CD4-positive, alpha-beta T cell treated with Interleukin-2 at 100 ng/mL for 4 hours (primary cell): ENCODE measurements at regions not wholly inside any gene's neighbourhood (a gene's known extent, or its start where the extent isn't known, plus 50 kb on each side); places are given as distances from the start of the nearest gene placed in this dataset.
"Not testable (repeated sequence)": the region's sequence is repeated elsewhere in the genome, so short reads cannot be mapped to it uniquely, and the experiment has no call there.

Experiments used
- DNase-seq: peaks from one replicate; pipeline ENCODE4 v3.0.0-alpha.2; 2020; ENCODE audit warnings: low spot score

DNA sequence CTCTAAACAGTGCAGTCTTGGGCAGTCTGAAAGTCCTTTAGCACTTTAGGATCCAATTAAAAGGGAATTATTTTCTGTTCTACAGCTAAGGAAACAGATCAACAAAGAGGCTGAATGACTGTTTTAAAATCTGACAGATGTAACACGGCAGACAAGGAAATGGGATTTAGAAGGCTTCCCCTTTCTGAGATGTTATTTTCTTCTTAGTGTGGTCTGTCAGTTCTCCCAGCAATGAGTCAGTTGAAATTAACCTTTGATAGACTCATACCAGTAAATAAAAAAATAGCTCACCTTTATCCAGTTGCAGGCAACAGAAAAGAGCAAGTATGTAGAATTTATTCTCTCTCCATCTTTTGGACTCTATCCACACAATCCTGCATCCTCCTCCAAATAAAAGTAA, 98.1 kb downstream of the NEDD1 start:
- DNase-seq, result no peak

DNA sequence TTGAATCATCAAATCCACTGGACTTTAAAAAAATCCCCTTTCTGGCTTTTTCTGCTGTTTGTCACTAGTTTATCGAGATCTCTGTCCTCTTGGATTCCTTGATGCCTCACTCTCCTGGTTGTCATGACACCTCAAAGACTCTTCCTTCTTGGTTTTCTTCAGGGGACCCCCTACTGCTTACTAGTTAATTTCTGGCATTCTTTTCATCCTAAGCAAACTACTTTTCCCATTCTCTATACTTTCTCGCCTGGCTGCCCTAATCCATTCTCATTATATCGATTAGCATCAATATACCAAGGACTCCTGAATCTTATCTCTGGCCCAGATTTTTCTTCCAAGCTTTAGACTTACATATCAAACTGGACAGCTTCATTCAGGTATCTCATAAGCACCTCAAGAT, 98.6 kb downstream of the NEDD1 start:
- no peak for DNase-seq

DNA sequence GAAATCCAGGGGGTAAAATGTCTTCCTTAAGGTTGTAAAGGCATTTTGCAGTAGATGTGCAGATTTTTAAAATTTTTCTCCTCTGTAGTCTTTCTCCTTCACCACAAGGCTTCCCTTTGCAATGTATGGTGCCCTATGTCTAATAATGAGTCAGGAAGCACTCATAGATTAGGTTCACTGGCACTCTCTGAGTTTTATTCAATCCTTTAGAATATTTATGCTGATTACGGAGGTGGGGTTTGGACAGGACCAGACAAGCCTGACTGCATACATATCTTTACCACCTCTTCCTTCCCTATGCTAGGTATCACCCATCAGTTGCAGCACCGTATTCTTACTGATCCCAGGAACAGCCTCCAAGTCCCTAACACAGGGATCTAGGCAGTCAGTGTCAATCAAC, 99.5 kb downstream of the NEDD1 start:
- no peak for DNase-seq

DNA sequence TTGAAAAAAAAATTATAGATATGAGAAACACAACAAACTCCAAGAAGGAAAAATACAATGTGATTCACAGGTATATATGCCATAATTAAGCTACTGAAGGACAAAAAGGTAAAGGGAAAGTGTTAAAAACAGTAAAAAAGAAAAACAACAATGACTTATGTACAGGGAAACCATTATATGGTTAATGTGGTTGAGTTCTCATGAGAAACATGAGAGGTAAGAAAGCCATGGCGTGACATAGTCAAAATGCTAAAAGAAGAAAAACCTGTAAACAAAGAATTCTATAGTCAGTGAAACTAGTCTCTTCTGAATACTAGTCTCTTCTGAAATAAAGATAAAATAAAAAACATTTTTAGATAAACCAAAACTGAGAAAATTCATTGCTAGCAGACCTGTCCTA, 109.1 kb downstream of the NEDD1 start:
- DNase-seq, result no peak

DNA sequence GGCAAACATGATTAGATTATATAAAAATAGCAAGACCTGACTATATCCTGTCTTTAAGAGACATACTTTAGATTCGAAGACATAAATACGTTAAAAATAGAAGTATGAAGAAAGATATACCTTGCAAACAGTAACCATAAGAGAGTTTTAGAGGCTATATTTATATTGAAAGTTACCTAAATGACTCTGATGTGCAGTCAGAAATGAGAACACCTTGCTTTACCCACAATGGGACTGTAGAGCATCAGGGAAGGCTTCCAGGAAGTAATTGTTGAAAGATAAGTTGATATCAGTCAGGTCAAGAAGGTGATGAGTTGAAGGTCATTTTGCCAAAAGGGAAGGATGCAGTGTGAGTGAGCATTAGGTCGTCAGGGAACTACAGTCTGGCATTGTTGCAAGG, 110.2 kb downstream of the NEDD1 start:
- DNase-seq, result no peak

DNA sequence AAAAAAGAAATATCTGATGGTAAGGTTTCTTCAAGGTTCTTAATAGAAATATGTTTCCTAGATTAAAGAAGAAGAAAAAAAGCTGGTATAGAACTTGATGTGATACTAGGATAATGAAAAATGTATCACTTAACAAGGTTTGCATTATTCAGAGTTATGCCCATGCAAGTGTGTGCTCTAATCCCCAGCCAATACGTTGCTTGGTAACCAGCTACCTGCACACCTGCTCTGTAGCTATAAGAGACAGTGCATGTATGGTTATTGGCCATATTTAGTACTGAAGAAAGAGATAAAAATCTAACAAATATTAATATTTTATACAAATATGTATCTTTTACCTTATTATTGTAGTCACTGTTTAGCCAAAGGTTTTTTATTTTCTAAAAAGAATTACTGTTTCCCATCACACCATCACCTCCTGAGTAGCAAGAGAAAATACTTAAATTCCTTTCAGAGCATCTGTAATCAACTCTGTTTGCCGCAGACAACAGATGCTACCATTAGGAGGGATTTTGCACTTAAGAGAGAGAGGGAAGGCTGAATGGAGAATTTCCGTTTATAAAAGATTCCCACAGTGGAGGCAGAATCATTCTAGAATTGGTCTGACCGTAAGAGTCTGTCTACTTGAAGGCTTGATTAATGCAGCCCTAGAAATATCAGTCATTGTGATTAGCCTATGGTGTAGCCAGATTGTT, 115.6 kb downstream of the NEDD1 start:
- no peak for DNase-seq

DNA sequence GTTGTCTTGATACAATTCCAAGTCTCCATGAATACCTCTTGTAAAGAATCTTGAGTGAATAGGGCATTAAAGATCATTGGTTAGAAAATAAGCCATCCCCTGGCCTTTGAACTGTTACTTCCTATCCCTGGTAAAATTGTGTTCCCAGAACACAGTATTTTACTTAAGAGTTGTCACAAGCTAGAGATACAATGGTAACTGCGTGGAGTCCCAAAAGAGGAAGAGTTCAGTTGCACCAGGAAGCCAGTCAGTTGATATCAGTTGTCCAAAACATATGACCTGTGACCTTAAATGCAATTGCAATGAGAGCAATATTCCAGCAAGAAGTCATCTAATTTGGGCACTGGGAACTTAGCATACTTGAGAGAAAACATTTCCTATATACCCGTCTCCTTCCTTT, 117.3 kb downstream of the NEDD1 start:
- DNase-seq, result no peak

DNA sequence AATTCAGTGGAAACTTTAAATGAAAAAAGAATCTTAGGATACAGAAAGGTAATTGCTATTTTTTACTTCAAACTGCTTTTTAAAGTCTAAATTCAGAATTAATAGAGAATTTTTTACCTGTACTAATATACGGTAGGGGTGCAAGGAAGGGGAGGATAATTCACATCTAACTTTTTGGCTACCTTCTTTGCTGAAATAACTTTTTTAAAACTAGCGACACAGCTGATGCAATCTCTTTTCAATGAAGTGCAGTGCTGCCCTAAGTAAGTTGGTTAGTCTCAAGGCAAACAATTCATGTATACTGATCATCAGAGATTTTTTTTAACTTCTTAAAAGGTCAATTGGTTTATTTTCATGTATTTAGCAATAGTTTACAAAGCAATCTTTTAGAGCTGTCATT, 119.8 kb downstream of the NEDD1 start:
- no peak for DNase-seq

DNA sequence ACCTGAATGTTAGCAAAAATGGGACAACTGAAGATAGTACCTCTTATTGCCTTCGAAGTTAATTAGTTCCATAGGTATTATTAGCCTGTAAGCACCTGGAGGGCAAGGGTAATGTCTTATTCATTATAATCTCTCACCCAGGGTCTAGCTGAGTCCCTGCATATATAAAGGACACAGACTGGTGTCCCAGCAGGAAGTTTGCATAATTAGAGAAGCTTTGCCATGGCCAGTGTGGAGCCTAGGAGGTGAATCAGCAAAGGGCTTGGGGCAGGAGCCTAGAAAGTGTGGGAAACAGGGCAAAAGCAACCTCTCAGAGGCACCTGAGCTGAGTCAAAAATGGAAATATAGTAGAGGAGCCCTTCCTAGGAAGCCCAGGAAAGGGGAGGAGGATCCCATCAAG, 120.4 kb downstream of the NEDD1 start:
- DNase-seq, result no peak

DNA sequence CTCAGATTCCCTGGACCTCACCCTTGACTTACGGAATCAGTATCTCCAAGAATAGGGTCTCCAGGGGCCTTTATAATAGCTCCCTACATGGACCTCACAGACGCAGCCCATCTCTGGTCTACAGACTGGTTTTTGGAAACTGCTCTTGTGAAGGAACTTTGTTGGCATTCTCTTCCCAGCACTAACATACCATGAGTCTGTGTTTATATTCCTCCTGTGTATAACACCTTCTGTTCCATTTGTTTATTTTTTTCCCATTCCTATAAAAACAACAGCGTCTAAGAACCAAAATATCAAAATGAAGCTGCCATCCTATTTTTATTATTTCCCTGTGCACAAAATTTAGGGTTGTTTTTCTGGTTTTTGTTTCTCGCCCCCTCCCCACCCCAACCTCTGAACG, 131.1 kb downstream of the NEDD1 start:
- no peak for DNase-seq

DNA sequence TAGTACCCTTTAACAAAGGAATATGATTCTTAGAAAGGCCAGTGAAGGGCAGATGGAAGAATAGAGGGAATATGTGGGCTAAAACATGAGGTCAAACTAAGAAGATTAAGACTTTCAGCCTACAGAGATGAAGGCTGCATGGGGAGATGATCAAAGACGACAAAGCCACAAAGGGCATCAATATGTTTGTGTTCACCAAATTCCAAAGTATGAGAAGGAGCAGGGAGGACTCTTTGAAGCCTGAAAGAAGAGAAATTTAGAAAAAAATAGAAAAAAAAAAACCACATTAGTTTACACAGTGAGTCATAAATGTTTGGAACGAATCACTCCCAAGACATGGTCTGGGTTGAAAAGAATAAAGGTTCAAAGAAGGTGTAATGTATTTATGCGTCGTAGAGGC, 131.8 kb downstream of the NEDD1 start:
- DNase-seq, result no peak

DNA sequence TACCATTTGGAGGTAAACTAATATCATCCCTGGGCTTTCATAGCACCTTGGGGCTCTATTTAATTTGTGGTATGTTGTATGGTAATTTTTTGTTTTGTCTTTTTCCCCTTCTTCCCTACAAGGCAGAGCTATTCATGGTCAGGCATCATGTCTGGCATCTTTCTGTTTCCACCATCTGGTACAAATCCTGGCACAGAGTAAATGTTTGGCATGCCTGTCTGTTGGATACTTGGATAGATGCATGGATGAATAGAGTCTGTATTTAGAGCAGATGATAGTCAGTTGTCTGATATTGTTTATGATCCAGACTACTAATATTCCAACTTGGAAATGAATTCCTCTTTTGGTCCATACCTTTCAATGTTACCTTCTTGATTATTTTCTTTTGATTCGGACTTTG, 139.8 kb downstream of the NEDD1 start:
- DNase-seq, result no peak

DNA sequence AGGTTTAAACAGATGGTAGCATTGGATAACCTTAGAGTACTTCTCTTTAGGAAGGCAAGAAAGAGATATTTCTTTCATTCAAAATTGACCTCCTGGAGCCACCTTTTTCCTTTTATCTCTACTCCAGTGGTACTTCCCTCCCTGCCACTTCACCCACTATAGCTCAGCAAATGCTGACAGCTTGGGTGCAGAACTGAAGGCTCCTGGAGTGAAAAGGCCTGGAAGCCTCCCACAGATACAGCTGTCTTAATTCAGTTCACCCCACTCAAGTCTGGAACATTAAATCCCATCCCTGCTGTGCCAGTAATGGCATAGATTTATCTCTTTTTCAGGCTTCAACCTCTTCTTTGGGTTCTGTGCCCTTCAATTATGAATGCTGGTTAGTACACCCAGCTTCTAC, 140.3 kb downstream of the NEDD1 start:
- no peak for DNase-seq

DNA sequence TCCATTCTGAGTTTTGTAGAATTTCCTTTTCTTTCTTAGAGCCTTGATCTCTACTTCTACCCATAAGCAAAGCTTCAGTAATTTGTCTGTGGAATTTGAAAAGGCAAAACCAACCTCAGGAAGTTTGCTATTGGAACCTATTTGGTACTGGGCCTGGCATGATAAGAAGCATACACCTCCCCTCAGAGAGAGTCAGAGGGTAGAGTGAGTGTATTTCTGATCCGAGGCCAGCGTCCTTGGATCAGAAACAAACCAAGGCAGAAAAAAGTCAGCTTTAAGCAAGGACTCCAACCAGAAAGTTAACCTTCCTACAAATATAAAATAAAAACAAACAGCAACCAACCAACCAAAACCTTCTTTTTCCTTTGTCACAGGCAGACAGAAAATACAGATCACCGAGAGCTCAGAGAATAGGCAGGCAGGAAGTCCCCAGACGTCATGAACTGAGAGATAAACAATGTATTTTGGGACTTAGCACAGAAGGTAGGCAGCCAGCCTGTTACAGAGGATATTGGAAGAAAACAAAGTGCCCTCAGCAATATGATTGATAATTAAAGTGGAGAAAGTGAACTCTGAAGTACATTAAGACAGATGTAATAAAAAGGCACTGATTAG, 141.5 kb downstream of the NEDD1 start:
- DNase-seq, result no peak

DNA sequence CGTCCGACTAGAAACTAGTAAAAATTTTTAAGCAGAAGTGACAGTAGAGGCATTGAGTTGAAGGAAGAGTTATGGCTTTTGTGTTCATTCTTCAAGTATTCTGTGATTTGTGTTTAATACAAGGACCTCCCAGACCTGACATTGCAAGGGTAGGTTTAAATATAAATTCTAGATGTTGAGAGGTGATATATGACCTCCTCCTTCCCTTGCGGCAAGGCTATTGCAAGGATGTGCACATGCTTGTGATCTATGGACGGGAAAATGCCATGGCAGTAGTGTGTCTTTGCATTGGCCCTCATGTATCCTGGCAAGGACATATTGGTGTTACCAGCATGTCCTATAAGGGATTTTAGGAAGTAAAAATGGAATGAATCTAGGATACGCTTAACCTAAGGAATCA, 143.5 kb downstream of the NEDD1 start:
- no peak for DNase-seq

DNA sequence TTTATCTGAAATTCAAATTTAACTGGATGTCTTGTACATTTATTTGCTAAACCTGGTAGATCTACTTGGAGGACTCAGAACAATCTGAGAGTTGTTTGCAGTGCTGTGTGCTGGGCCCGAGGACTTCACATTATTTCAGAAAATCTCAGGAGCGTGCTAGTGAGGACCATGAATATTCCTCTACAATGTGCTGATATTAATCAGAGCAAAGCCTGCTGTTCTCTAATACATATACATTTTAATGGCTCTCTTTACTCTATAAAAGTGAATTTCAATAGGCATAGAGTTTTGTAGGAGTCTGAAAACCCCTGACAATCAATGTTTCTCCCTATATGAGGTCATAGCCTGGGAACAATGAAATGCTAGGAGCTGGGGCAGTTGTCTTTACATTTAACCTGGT, 144.3 kb downstream of the NEDD1 start:
- no peak for DNase-seq

DNA sequence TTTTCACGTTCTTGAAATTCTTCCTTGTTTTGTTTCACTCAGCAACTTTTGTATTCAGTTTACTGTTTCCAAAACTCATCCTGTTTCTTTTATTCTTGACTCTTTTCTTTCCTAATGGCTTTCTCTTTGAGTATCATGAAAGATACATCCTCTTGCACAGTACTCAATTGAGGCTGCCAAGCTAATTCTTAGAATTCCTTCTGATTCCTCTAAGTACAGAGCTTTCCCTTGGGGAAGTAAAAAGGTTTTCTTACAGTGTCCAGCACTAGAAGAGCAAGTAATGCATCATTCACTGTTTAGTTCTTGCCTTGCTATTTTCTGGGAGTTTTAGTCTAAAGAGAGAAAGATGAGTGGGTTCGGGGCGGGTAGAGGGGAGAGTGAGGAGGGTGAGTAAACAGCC, 154.1 kb downstream of the NEDD1 start:
- DNase-seq, result no peak

DNA sequence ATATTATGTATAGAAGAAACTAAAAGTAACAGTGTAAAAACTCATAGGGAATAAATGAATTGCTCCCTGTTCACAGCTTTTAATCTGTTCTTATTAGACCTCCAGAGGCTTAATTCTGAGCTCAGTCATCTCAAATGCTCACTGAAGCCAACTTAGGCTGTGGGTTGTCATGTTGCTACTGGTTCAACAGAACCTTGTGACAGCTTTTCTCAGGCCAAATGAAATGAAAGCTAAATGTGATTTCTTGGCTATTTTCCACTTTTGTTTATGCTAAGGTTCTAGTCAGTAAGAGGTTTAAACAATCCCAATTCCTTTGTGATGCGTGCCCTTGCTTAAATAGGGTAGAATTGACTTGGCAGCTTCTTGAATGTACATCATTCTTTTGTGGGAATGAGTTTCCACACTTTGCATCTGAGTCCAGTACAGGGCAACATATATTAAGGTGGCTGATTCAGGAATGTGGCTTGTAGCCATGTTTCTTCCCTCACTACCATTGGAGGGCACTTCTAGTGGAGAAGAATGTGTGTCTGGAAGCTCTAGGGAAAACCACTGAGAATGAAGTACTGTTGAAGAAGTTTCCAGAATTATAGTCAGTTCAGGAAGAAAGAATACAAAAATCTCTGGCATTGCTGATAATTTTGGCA, 156.4 kb downstream of the NEDD1 start:
- DNase-seq, result no peak

DNA sequence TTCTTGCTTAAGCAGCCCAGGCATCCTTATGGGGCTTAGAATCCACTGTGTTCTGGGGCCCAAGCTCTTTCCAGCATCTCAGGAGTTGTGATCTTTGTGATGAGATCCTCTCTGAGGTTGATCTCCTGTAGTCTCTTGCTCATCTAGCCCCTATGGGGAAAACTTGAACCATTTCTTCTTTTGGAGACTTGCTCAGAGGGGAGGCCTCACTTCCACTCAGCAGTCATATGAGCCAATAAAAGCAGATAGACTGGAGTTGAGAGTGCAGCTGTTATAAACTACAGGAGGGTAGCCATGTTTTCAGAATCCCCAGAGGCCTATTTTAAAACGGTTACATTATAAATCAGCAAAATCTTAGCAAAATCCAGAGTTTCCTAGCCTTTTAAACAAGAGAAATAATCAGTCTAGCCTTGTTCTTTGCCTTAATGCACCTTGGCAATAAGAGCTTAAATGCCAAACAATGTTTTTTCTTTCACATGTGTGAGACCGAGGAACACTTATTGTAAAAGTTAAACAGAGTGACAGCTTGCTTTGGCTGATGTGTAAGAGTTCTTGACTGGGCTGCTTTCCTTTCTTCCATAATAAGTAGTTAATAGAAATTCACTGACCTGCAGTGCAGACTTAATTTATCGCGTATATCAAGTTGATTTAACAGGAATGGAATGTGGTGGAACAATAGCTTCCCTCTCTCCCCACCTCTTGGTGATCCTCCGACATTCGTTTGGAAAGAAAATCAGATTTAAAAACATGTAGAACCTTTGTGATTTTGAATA, 168.3 kb downstream of the NEDD1 start:
- no peak for DNase-seq

DNA sequence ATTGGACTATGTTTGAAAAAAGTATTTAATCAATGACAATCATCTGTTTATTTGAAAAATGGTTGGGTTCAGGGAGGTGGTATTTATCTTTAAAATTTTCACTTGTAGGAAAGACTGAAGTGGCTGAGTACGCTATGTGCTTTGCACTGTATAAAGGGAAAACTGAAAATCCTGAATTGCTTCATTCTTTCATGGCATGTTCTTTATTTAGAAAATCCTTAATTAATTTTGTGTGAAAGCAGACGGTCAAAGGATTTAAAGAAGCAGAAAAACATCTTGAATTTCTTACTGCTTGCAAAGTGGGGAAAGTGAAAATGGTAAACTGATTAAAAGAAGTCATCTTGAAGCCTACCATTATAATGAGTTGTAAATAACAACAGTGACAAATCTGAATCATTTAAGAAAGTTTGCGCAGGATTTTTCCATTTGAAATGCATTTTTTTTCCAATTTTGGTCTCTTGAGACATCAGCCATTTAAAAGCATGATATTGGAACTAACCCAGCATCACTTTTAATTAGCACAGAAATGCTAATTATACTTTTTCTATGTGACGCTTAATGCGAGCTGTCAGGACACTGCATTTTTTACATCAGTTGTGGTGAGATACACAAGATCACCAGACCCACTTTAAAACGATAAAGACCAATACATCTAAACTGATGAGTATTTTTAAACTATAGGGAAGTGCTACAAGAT, 169.0 kb downstream of the NEDD1 start:
- DNase-seq, result no peak

DNA sequence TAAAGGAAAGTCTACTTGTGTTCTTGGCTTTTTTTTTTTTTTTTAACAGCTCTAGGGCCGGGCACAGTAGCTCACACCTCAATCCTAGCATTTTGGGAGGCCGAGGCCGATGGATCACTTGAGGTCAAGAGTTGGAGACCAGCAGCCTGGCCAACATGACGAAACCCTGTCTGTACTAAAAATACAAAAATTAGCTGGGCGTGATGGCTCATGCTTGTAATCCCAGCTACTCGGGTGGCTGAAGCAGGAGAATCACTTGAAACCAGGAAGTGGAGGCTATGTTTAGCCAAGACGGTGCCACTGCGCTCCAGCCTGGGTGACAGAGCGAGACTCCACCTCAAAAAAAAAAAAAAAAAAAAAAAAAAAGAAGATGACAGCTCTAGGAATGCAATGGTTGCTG, 169.9 kb downstream of the NEDD1 start:
- not testable (repeated sequence) for DNase-seq

DNA sequence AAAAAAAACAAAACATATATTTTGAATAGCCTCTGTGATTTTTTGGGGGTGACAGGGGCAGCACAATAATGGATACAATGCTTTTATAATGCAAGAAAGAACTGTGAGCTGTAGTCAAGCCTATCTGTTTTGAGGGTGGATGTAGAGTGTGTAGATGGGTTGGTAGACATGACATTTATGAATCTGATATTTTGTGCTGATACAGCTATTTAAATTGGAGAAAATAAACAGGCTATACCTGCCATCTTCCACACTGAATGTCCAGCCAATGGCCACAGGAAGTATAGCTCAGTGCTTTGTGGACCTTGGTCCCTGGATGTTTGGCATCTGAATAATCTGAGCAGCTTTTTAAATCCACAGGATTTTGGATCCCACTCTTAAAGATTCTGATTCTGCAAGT, 175.0 kb downstream of the NEDD1 start:
- no peak for DNase-seq
